ENCODE measurements at regions not wholly inside any gene's neighbourhood (a gene's known extent, or its start where the extent isn't known, plus 50 kb on each side); places are given as distances from the start of the nearest gene placed in this dataset.

GRCh38 chr12:42024495-42024830 is 120.2 kb downstream of the GXYLT1 start:
- no peak overlapping the region for H3K27ac ChIP-seq (ENCODE audit: extremely low read depth, low read depth, low read length)
- H3K4me1 ChIP-seq (ENCODE audit: control insufficient read depth, insufficient read depth, low read length): no peaks in the 10 kb centered on the region
- H3K4me3 ChIP-seq (ENCODE audit: low read depth, low read length): no peak overlapping the region
- TF ChIP-seq SCRT1 (tag by site-specific recombination; IDR thresholded peaks at IDR 0.05; ENCODE audit: borderline replicate concordance) (no peak), ZNF169 (tag by site-specific recombination; IDR thresholded peaks at IDR 0.05) (no peak), ZNF138 (tag by site-specific recombination; IDR thresholded peaks at IDR 0.05; ENCODE audit: borderline replicate concordance) (no peak), ZNF335 (tag by site-specific recombination; conservative IDR thresholded peaks at IDR 0.05) (peak; percentile 67; the same call in 1 of the 2 replicates), MYNN (tag by site-specific recombination; IDR thresholded peaks at IDR 0.05; ENCODE audit: borderline replicate concordance) (peak; percentile 95), ZNF629 (tag by site-specific recombination; IDR thresholded peaks at IDR 0.05) (0 out of 2 replicates have a peak, but pooled peaks have one; percentile 1), GLIS1 (tag by site-specific recombination; IDR thresholded peaks at IDR 0.05) (no peak), ZNF670 (tag by site-specific recombination; IDR thresholded peaks at IDR 0.05; ENCODE audit: low read depth) (no peak), PRDM4 (tag by site-specific recombination; IDR thresholded peaks at IDR 0.05) (no peak)
- no peaks in the 10 kb centered on the region for H3K36me3 ChIP-seq (ENCODE audit: control insufficient read depth in 2 of 2, insufficient read depth in 1 of 2, low read length in 2 of 2)
- POLR2A ChIA-PET: no interaction called here
- no peaks in the 10 kb centered on the region for H3K9me3 ChIP-seq (ENCODE audit: control insufficient read depth, insufficient read depth, low read depth, low read length)
- CTCF ChIA-PET: interaction anchor here (0.6 to 2.6 kb wide), 48 partner anchors 8 to 1263 kb away, joined by 3 to 36 read pairs (median 3); no protein-coding TSS in a partner anchor

GRCh38 chr12:42023733-42024494 is 120.8 kb downstream of the GXYLT1 start:
- Histone ChIP-seq H3K9me3 (ENCODE audit: control insufficient read depth, insufficient read depth, low read depth, low read length) (no peaks in the 10 kb centered on the region), H3K4me1 (ENCODE audit: control insufficient read depth, insufficient read depth, low read length) (no peaks in the 10 kb centered on the region), H3K36me3 (ENCODE audit: control insufficient read depth in 2 of 2, insufficient read depth in 1 of 2, low read length in 2 of 2) (no peaks in the 10 kb centered on the region), H3K27ac (ENCODE audit: extremely low read depth, low read depth, low read length) (no peak overlapping the region; the same call in 1 of the 2 replicates), H3K4me3 (ENCODE audit: low read depth, low read length) (peak overlapping the region; percentile 19)
- no peak for TF ChIP-seq ELK4 (IDR thresholded peaks at IDR 0.05; ENCODE audit: borderline replicate concordance, low read depth, low read length)
- peak; percentile 89 for TF ChIP-seq TRIM28 (IDR thresholded peaks at IDR 0.05; ENCODE audit: borderline replicate concordance, low read length)
- TF ChIP-seq FEZF1 (tag by site-specific recombination; IDR thresholded peaks at IDR 0.05): no peak
- 0 out of 2 replicates have a peak, but pooled peaks have one; percentile 41 for TF ChIP-seq ZEB2 (tag by site-specific recombination; IDR thresholded peaks at IDR 0.05)
- no peak for TF ChIP-seq BCL11B (tag by site-specific recombination; IDR thresholded peaks at IDR 0.05; ENCODE audit: low read depth)
- TF ChIP-seq ZNF785 (tag by site-specific recombination; IDR thresholded peaks at IDR 0.05): no peak
- 0 out of 2 replicates have a peak, but pooled peaks have one; percentile 13 for TF ChIP-seq ZFP69B (tag by site-specific recombination; IDR thresholded peaks at IDR 0.05)
- peak; percentile 69; the same call in 1 of the 2 replicates for TF ChIP-seq ZNF660 (tag by site-specific recombination; IDR thresholded peaks at IDR 0.05)
- no peak; the same call in 1 of the 2 replicates for TF ChIP-seq ZNF610 (tag by site-specific recombination; IDR thresholded peaks at IDR 0.05; ENCODE audit: borderline replicate concordance)
- TF ChIP-seq SP7 (tag by site-specific recombination; IDR thresholded peaks at IDR 0.05): no peak
- 0 out of 2 replicates have a peak, but pooled peaks have one; percentile 21 for TF ChIP-seq ZNF692 (tag by site-specific recombination; IDR thresholded peaks at IDR 0.05)
- 0 out of 2 replicates have a peak, but pooled peaks have one; percentile 12 for TF ChIP-seq ZNF629 (tag by site-specific recombination; IDR thresholded peaks at IDR 0.05)
- no peak for TF ChIP-seq ZNF623 (tag by site-specific recombination; IDR thresholded peaks at IDR 0.05)
- no peak for TF ChIP-seq OVOL3 (tag by site-specific recombination; IDR thresholded peaks at IDR 0.05)
- TF ChIP-seq ZNF654 (tag by site-specific recombination; IDR thresholded peaks at IDR 0.05; ENCODE audit: low read depth): peak; percentile 96
- TF ChIP-seq ZNF2 (tag by site-specific recombination; IDR thresholded peaks at IDR 0.05): peak; percentile 83
- no peak for TF ChIP-seq SETDB1 (IDR thresholded peaks at IDR 0.05; ENCODE audit: insufficient read length, low read length)
- peak; percentile 80; the same call in 1 of the 2 replicates for TF ChIP-seq ZFP37 (tag by site-specific recombination; IDR thresholded peaks at IDR 0.05)
- peak; percentile 91 for TF ChIP-seq CTCF (tag by site-specific recombination; IDR thresholded peaks at IDR 0.05)
- peak; percentile 92 for TF ChIP-seq ZNF600 (tag by site-specific recombination; IDR thresholded peaks at IDR 0.05)
- peak; percentile 95 for TF ChIP-seq ZBTB17 (tag by site-specific recombination; IDR thresholded peaks at IDR 0.05)
- POLR2A ChIA-PET: no interaction called here
- CTCF ChIA-PET: interaction anchor here (0.6 to 2.6 kb wide), 53 partner anchors 9 to 1104 kb away, joined by 3 to 36 read pairs (median 4); no protein-coding TSS in a partner anchor

All from HEK293 (cell line).